IMR-90 (cell line): ENCODE measurements at regions not wholly inside any gene's neighbourhood (a gene's known extent, or its start where the extent isn't known, plus 50 kb on each side); places are given as distances from the start of the nearest gene placed in this dataset.

Experiments used
- ATAC-seq: fragments of 200-7000 bp; cut with Tn5 transposase; 2 replicates; pipeline ENCODE4 v1.9.1; 2020; ENCODE audit warnings: low read depth, mild to moderate bottlenecking, moderate library complexity
- BruUV-seq: library from RNA; stranded (reverse); fragments of 400-500 nt; replicated peaks from 2 replicates; lab custom pipeline; 2021; lab: Mats Ljungman, UMichigan
- CTCF ChIA-PET: fragments of 300-600 bp; formaldehyde crosslinking; extraction: SDS; loops from one replicate; lab custom pipeline; 2021; ENCODE audit warnings: antibody characterized with exemption; lab: Yijun Ruan, JAX
- POLR2A ChIA-PET: fragments of 300-600 bp; sonication (Branson Sonifier 250); formaldehyde crosslinking; loops from one replicate; lab custom pipeline; 2022; ENCODE audit warnings: antibody characterized with exemption; ENCODE audit not compliant: unreplicated experiment; lab: Charles Lee
- DNase-seq: peaks from one replicate; pipeline ENCODE4 v3.0.0; 2013
- H2AFZ ChIP-seq: replicated peaks from 2 replicates; pipeline ENCODE3; 2013; ENCODE audit warnings: low read length, mild to moderate bottlenecking; ENCODE audit not compliant: poor library complexity
- H2AK5ac ChIP-seq: 2 replicates; pipeline ENCODE4 v1.6.1; 2013; ENCODE audit warnings: low read depth, low read length, inconsistent platforms
- H2AK9ac ChIP-seq: replicated peaks from 2 replicates; pipeline ENCODE3; 2013; ENCODE audit warnings: mild to moderate bottlenecking, low read depth, low read length, moderate library complexity; ENCODE audit not compliant: poor library complexity
- H2BK120ac ChIP-seq: 2 replicates; pipeline ENCODE4 v1.6.1; 2013; ENCODE audit warnings: low read depth, low read length, inconsistent platforms
- H2BK15ac ChIP-seq: 3 replicates; pipeline ENCODE4 v1.6.1; 2013; ENCODE audit warnings: low read depth, low read length, inconsistent platforms
- H2BK20ac ChIP-seq: 2 replicates; pipeline ENCODE4 v1.6.1; 2013; ENCODE audit warnings: low read depth, mild to moderate bottlenecking, inconsistent platforms, low read length, moderate library complexity
- H2BK5ac ChIP-seq: 2 replicates; pipeline ENCODE4 v1.6.1; 2013; ENCODE audit warnings: mild to moderate bottlenecking, low read depth, low read length, inconsistent platforms; ENCODE audit not compliant: poor library complexity, severe bottlenecking
- H3K14ac ChIP-seq: replicated peaks from 2 replicates; pipeline ENCODE4 v1.6.1; 2013; ENCODE audit warnings: low read depth, low read length, inconsistent platforms
- H3K18ac ChIP-seq: 2 replicates; pipeline ENCODE4 v1.6.1; 2013; ENCODE audit warnings: low read depth, low read length, control low read depth
- H3K23ac ChIP-seq: 2 replicates; pipeline ENCODE4 v1.6.1; 2013; ENCODE audit warnings: low read depth, low read length, inconsistent platforms
- H3K27ac ChIP-seq: 2 replicates; pipeline ENCODE4 v1.5.1; 2013; ENCODE audit warnings: mild to moderate bottlenecking, control low read depth, low read length; ENCODE audit not compliant: insufficient read depth
- H3K27me3 ChIP-seq: 2 replicates; pipeline ENCODE4 v1.6.1; 2013; ENCODE audit warnings: low read length; ENCODE audit not compliant: control insufficient read depth, insufficient read depth
- H3K36me3 ChIP-seq: 2 replicates; pipeline ENCODE4 v1.6.1; 2013; ENCODE audit warnings: low read length, mixed read lengths; ENCODE audit not compliant: control insufficient read depth, insufficient read depth
- H3K4ac ChIP-seq: 2 replicates; pipeline ENCODE4 v1.6.1; 2013; ENCODE audit warnings: low read depth, low read length, inconsistent platforms
- H3K4me1 ChIP-seq: 2 replicates; pipeline ENCODE4 v1.6.1; 2013; ENCODE audit warnings: low read length, mixed read lengths; ENCODE audit not compliant: control insufficient read depth, insufficient read depth
- H3K4me2 ChIP-seq: 2 replicates; pipeline ENCODE4 v1.6.1; 2013; ENCODE audit warnings: low read depth, mild to moderate bottlenecking, control low read depth, low read length, moderate library complexity
- H3K4me3 ChIP-seq: 2 replicates; pipeline ENCODE4 v1.5.1; 2013; ENCODE audit warnings: low read depth, mild to moderate bottlenecking, control low read depth, low read length, moderate library complexity; ENCODE audit not compliant: insufficient read depth
- H3K56ac ChIP-seq: 2 replicates; pipeline ENCODE4 v1.6.1; 2013; ENCODE audit warnings: low read length, inconsistent platforms; ENCODE audit not compliant: insufficient read depth; ENCODE audit errors: extremely low read depth
- H3K79me1 ChIP-seq, 2 experiments: 2 replicates each; pipeline ENCODE4 v1.6.1; 2013; ENCODE audit warnings: low read length in 2 of 2, inconsistent platforms in 1 of 2, low read depth in 1 of 2
- H3K9ac ChIP-seq: 2 replicates; pipeline ENCODE4 v1.6.1; 2013; ENCODE audit warnings: low read depth, low read length, control low read depth
- H3K9me1 ChIP-seq: 2 replicates; pipeline ENCODE4 v1.6.1; 2013; ENCODE audit warnings: low read length, inconsistent platforms; ENCODE audit not compliant: insufficient read depth
- H3K9me3 ChIP-seq: 2 replicates; pipeline ENCODE4 v1.6.1; 2013; ENCODE audit warnings: low read length; ENCODE audit not compliant: control insufficient read depth, insufficient read depth
- H4K20me1 ChIP-seq: 2 replicates; pipeline ENCODE4 v1.6.1; 2013; ENCODE audit warnings: low read length, inconsistent platforms; ENCODE audit not compliant: insufficient read depth
- H4K5ac ChIP-seq: 2 replicates; pipeline ENCODE4 v1.6.1; 2013; ENCODE audit warnings: mild to moderate bottlenecking, low read depth, low read length, control low read depth
- H4K8ac ChIP-seq, 2 experiments: 2 replicates each; pipeline ENCODE4 v1.6.1; 2013; ENCODE audit warnings: low read depth in 2 of 2, low read length in 2 of 2, control low read depth in 1 of 2, inconsistent platforms in 1 of 2
- H4K91ac ChIP-seq: 2 replicates; pipeline ENCODE4 v1.6.1; 2013; ENCODE audit warnings: low read depth, low read length, inconsistent platforms; ENCODE audit not compliant: insufficient read depth
- NFE2L2 ChIP-seq: fragments of 150-350 bp; IDR thresholded peaks from 2 replicates; pipeline ENCODE4 v1.6.1; 2016; ENCODE audit warnings: low read depth, mild to moderate bottlenecking, low read length
- WGBS, 2 experiments: methylation state at CpG; one replicate each; pipeline versions ENCODE4 v1.1.5 to v1.1.7; 2013; ENCODE audit warnings: missing lambda C conversion rate in 2 of 2; ENCODE audit not compliant: insufficient read length in 1 of 2; ENCODE audit errors: extremely low coverage in 2 of 2; 5-methylcytosine and 5-hydroxymethylcytosine counted together
- dilution Hi-C: fragments of 300-500 bp; cut with HindIII; formaldehyde crosslinking; loops from one replicate; pipeline ENCODE4 v1.14.3; 2018; ENCODE audit warnings: low sequenced_read_pairs; ENCODE audit not compliant: unreplicated experiment
- in situ Hi-C: fragments of 300-500 bp; cut with MboI; formaldehyde crosslinking; loops from 3 replicates; pipeline ENCODE4 v1.14.3; 2019; ENCODE audit warnings: low sequenced_read_pairs, inconsistent platforms, mixed read lengths
- intact Hi-C: fragments of 100-400 bp; cut with micrococcal nuclease; formaldehyde crosslinking; loops from 2 replicates; pipeline ENCODE4 v1.10.0; 2022

DNA sequence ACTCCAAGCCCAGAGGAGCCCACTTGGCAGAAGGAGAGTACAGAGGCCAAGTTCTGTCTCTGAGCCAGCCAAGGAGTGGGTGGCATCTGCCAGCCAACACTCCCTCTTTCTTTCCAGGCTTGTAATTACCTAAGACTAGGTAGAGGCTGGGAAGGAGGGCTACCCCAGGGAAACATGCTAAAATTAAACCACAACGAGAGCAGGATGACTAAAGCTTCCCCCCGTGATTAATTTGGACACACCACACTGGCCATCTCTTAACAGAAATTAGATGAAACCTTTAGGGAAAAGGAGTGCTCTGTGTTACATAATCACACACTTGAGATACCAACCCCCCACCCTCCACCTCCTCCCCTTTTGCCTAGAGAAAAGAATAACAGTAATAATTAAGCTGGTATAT lies 102.1 kb upstream of the ZC3H12A start:
- Histone ChIP-seq H2AK5ac (no peak overlapping the region), H4K20me1 (no peaks in the 10 kb centered on the region), H2AK9ac (no peak overlapping the region), H3K56ac (no peak overlapping the region), H3K4me3 (no peak overlapping the region), H3K23ac (no peak overlapping the region), H2AFZ (no peak overlapping the region), H4K5ac (no peak overlapping the region), H3K79me1 (no peaks in the 10 kb centered on the region), H3K4ac (no peak overlapping the region), H3K9me3 (no peaks in the 10 kb centered on the region), H4K91ac (no peak overlapping the region), H4K8ac (no peak overlapping the region), H3K27me3 (no peaks in the 10 kb centered on the region), H2BK120ac (no peak overlapping the region), H3K4me2 (no peak overlapping the region), H3K27ac (no peak overlapping the region), H2BK15ac (no peak overlapping the region), H3K9ac (no peak overlapping the region), H3K9me1 (no peaks in the 10 kb centered on the region), H2BK20ac (no peak overlapping the region), H3K36me3 (no peaks in the 10 kb centered on the region), H2BK5ac (no peak overlapping the region), H3K14ac (no peak overlapping the region), H3K4me1 (no peaks in the 10 kb centered on the region), H3K18ac (no peak overlapping the region)
- no peak for TF ChIP-seq NFE2L2
- ChIA-PET CTCF (no interaction called here), POLR2A (no interaction called here)
- intact Hi-C loops (no loop called here), dilution Hi-C loops (no loop called here), in situ Hi-C loops (no loop called here)
- DNase-seq, result no peak
- no peak for ATAC-seq
- no CpG with 5 or more reads among the region's 2 CpGs for WGBS, 2 experiments
- no TSS peak for BruUV-seq
